H1 (cell line): ENCODE measurements at regions not wholly inside any gene's neighbourhood (a gene's known extent, or its start where the extent isn't known, plus 50 kb on each side); places are given as distances from the start of the nearest gene placed in this dataset.

Experiments used
- CTCF ChIA-PET: fragments of 300-600 bp; sonication (Branson Sonifier 250); formaldehyde crosslinking; loops from one replicate; lab custom pipeline; 2021; ENCODE audit not compliant: partially characterized antibody; lab: Charles Lee
- POLR2A ChIA-PET: fragments of 300-600 bp; sonication (Branson Sonifier 250); formaldehyde crosslinking; loops from one replicate; lab custom pipeline; 2021; ENCODE audit warnings: inconsistent platforms; ENCODE audit not compliant: partially characterized antibody; lab: Charles Lee
- DNase-seq, 2 experiments: peaks; one replicate each; pipeline versions ENCODE4 v3.0.0 to v3.0.0-alpha.2; 2010 to 2022; ENCODE audit warnings: low spot score in 2 of 2, low read depth in 1 of 2, mixed read lengths in 1 of 2
- FAIRE-seq: peaks from 2 replicates; lab custom pipeline; 2011; peaks lifted over from hg19 to GRCh38; lab: Jason Lieb, UNC
- H2AFZ ChIP-seq: 2 replicates; pipeline ENCODE4 v1.8.1; 2012; ENCODE audit warnings: low read length, inconsistent platforms
- H2AK5ac ChIP-seq: 2 replicates; pipeline ENCODE4 v1.6.1; 2013; ENCODE audit warnings: low read depth, low read length
- H2BK120ac ChIP-seq: replicated peaks from 2 replicates; pipeline ENCODE3; 2013; ENCODE audit warnings: low read depth, low read length, inconsistent platforms
- H2BK12ac ChIP-seq: 2 replicates; pipeline ENCODE4 v1.6.1; 2013; ENCODE audit warnings: low read depth, low read length
- H2BK15ac ChIP-seq: 2 replicates; pipeline ENCODE4 v1.6.1; 2013; ENCODE audit warnings: low read length
- H2BK20ac ChIP-seq: 2 replicates; pipeline ENCODE4 v1.6.1; 2013; ENCODE audit warnings: low read length
- H2BK5ac ChIP-seq: 2 replicates; pipeline ENCODE4 v1.6.1; 2013; ENCODE audit warnings: low read depth, low read length
- H3K14ac ChIP-seq: 2 replicates; pipeline ENCODE4 v1.6.1; 2013; ENCODE audit warnings: inconsistent platforms; ENCODE audit not compliant: insufficient read length
- H3K18ac ChIP-seq: 2 replicates; pipeline ENCODE4 v1.6.1; 2013; ENCODE audit warnings: low read length; ENCODE audit errors: extremely low read depth
- H3K23ac ChIP-seq: 2 replicates; pipeline ENCODE4 v1.6.1; 2013; ENCODE audit warnings: inconsistent platforms; ENCODE audit not compliant: insufficient read length
- H3K23me2 ChIP-seq: 2 replicates; pipeline ENCODE4 v1.6.1; 2013; ENCODE audit warnings: low read depth, low read length
- H3K27ac ChIP-seq: 2 replicates; pipeline ENCODE4 v1.6.1; 2011; ENCODE audit warnings: low read depth, low read length, inconsistent platforms
- H3K27me3 ChIP-seq, 4 experiments: replicated peaks in 1 of 4; 1 replicate in 1 of 4; 2 replicates in 3 of 4; pipeline versions ENCODE4 v1.6.1 to v1.8.1; 2011 to 2013; ENCODE audit warnings: low read length in 3 of 4, mild to moderate bottlenecking in 3 of 4, inconsistent platforms in 2 of 4, mixed read lengths in 2 of 4, moderate library complexity in 1 of 4; ENCODE audit not compliant: control insufficient read depth in 3 of 4, insufficient read depth in 3 of 4; ENCODE audit errors: extremely low read depth in 1 of 4
- H3K36me3 ChIP-seq, 4 experiments: 2 replicates each; pipeline versions ENCODE4 v1.6.1 to v1.8.1; 2011 to 2013; ENCODE audit warnings: mild to moderate bottlenecking in 4 of 4, low read length in 3 of 4, moderate library complexity in 2 of 4, control low read depth in 1 of 4, inconsistent platforms in 1 of 4; ENCODE audit not compliant: insufficient read depth in 4 of 4, control insufficient read depth in 2 of 4
- H3K4ac ChIP-seq: replicated peaks from 2 replicates; pipeline ENCODE3; 2013; ENCODE audit warnings: low read length, low read depth, mixed read lengths, inconsistent platforms; ENCODE audit not compliant: insufficient read length
- H3K4me1 ChIP-seq, 4 experiments: replicated peaks in 1 of 4; 1 replicate in 1 of 4; 2 replicates in 3 of 4; pipeline versions ENCODE4 v1.6.1 to v1.8.1; 2011 to 2013; ENCODE audit warnings: low read length in 3 of 4, inconsistent platforms in 2 of 4, mixed read lengths in 1 of 4; ENCODE audit not compliant: insufficient read depth in 4 of 4, control insufficient read depth in 3 of 4
- H3K4me2 ChIP-seq, 2 experiments: 2 replicates each; pipeline versions ENCODE4 v1.6.1 to v1.8.1; 2011 to 2013; ENCODE audit warnings: low read depth in 2 of 2, low read length in 2 of 2, control low read depth in 1 of 2, inconsistent platforms in 1 of 2, mild to moderate bottlenecking in 1 of 2; ENCODE audit not compliant: insufficient read depth in 1 of 2
- H3K4me3 ChIP-seq, 4 experiments: fragments of 200-600, 300-600 bp in 1 of 4; sonication (generic), shearing (Covaris generic), sonication (Bioruptor Twin) in 1 of 4; 2 replicates each; pipeline versions ENCODE4 v1.5.1 to v1.8.1; 2011 to 2016; ENCODE audit warnings: low read length in 4 of 4, low read depth in 3 of 4, control low read depth in 2 of 4, inconsistent platforms in 2 of 4, mild to moderate bottlenecking in 2 of 4, mixed read lengths in 1 of 4, moderate library complexity in 1 of 4; ENCODE audit not compliant: insufficient read depth in 2 of 4; ENCODE audit errors: extremely low read depth in 1 of 4
- H3K56ac ChIP-seq: replicated peaks from 2 replicates; pipeline ENCODE3; 2013; ENCODE audit warnings: low read depth, mild to moderate bottlenecking, mixed read lengths, low read length, inconsistent platforms; ENCODE audit not compliant: insufficient read length
- H3K79me1 ChIP-seq: 2 replicates; pipeline ENCODE4 v1.6.1; 2013; ENCODE audit warnings: low read depth, low read length, control low read depth
- H3K79me2 ChIP-seq, 2 experiments: 2 replicates each; pipeline versions ENCODE4 v1.6.1 to v1.8.1; 2012 to 2013; ENCODE audit warnings: low read length in 2 of 2, mild to moderate bottlenecking in 2 of 2, inconsistent platforms in 1 of 2; ENCODE audit not compliant: insufficient read depth in 2 of 2, control insufficient read depth in 1 of 2
- H3K9ac ChIP-seq, 4 experiments: replicated peaks in 1 of 4; 1 replicate in 1 of 4; 2 replicates in 3 of 4; pipeline versions ENCODE4 v1.6.1 to v1.8.1; 2011 to 2013; ENCODE audit warnings: low read depth in 3 of 4, low read length in 3 of 4, control low read depth in 2 of 4, mild to moderate bottlenecking in 2 of 4, moderate library complexity in 2 of 4, inconsistent platforms in 1 of 4; ENCODE audit errors: extremely low read depth in 1 of 4
- H3K9me3 ChIP-seq, 2 experiments: 2 replicates each; pipeline versions ENCODE4 v1.6.1 to v1.8.1; 2012 to 2013; ENCODE audit warnings: mild to moderate bottlenecking in 2 of 2, moderate library complexity in 2 of 2, control low read depth in 1 of 2, inconsistent platforms in 1 of 2, low read depth in 1 of 2, low read length in 1 of 2, mixed read lengths in 1 of 2; ENCODE audit not compliant: insufficient read depth in 2 of 2
- H4K20me1 ChIP-seq, 2 experiments: replicated peaks in 1 of 2; 2 replicates each; pipeline versions ENCODE3 to v1.8.1; 2011 to 2013; ENCODE audit warnings: inconsistent platforms in 2 of 2, low read length in 2 of 2, mild to moderate bottlenecking in 1 of 2; ENCODE audit not compliant: insufficient read depth in 2 of 2, control insufficient read depth in 1 of 2
- H4K5ac ChIP-seq: 2 replicates; pipeline ENCODE4 v1.6.1; 2013; ENCODE audit warnings: low read length, low read depth, mixed read lengths, inconsistent platforms; ENCODE audit not compliant: insufficient read length
- H4K8ac ChIP-seq: 2 replicates; pipeline ENCODE4 v1.8.0; 2013; ENCODE audit warnings: mild to moderate bottlenecking, moderate library complexity, low read length, inconsistent platforms; ENCODE audit not compliant: insufficient read depth; ENCODE audit errors: extremely low read depth
- H4K91ac ChIP-seq: replicated peaks from 2 replicates; pipeline ENCODE3; 2013; ENCODE audit warnings: low read length, mixed read lengths, inconsistent platforms; ENCODE audit not compliant: insufficient read length
- BRCA1 ChIP-seq: IDR thresholded peaks from 2 replicates; pipeline ENCODE4 v1.6.1; 2012; ENCODE audit warnings: low read depth, low read length, improper control_type of control experiment
- CBX8 ChIP-seq: fragments of 300-800, 300-1000 bp; sonication (generic); IDR thresholded peaks from 2 replicates; pipeline ENCODE4 v1.7.1; 2016; ENCODE audit warnings: low read depth, low read length, borderline replicate concordance
- EP300 ChIP-seq, 2 experiments: IDR thresholded peaks; 1 replicate in 1 of 2; 2 replicates in 1 of 2; pipeline ENCODE4 v1.6.1; 2011 to 2012; ENCODE audit warnings: low read depth in 2 of 2, low read length in 2 of 2, mild to moderate bottlenecking in 2 of 2, borderline replicate concordance in 1 of 2, inconsistent platforms in 1 of 2, moderate library complexity in 1 of 2
- JUND ChIP-seq: IDR thresholded peaks from 2 replicates; pipeline ENCODE4 v1.6.1; 2011; ENCODE audit warnings: mild to moderate bottlenecking, improper control_type of control experiment, low read length
- RAD21 ChIP-seq, 2 experiments: IDR thresholded peaks in 1 of 2; conservative IDR thresholded peaks in 1 of 2; 2 replicates each; pipeline ENCODE4 v1.6.1; 2011; ENCODE audit warnings: low read depth in 2 of 2, low read length in 2 of 2, improper control_type of control experiment in 1 of 2, inconsistent platforms in 1 of 2, mild to moderate bottlenecking in 1 of 2, moderate library complexity in 1 of 2
- SRF ChIP-seq: IDR thresholded peaks from 2 replicates; pipeline ENCODE4 v1.6.1; 2011; ENCODE audit warnings: mild to moderate bottlenecking, low read depth, low read length, moderate library complexity
- WGBS, 2 experiments: shearing (Covaris generic) in 1 of 2; methylation state at CpG; one replicate each; pipeline versions ENCODE4 v1.1.6 to v1.1.7; 2013 to 2015; ENCODE audit warnings: low lambda C conversion rate in 2 of 2, mixed read lengths in 2 of 2, inconsistent platforms in 1 of 2, low coverage in 1 of 2, missing lambda C conversion rate in 1 of 2; ENCODE audit not compliant: insufficient replicate concordance in 2 of 2, insufficient coverage in 1 of 2, insufficient read length in 1 of 2; ENCODE audit errors: extremely low coverage in 1 of 2, missing lambda C conversion rate in 1 of 2; 5-methylcytosine and 5-hydroxymethylcytosine counted together
- TF ChIP-seq, protein P1 (sequence below), 3 experiments: IDR thresholded peaks; 1 replicate in 2 of 3; 2 replicates in 1 of 3; pipeline versions ENCODE4 v1.5.1 to v1.6.1; 2011; ENCODE audit warnings: low read length in 3 of 3, mild to moderate bottlenecking in 3 of 3, inconsistent platforms in 2 of 3, low read depth in 1 of 3, moderate library complexity in 1 of 3; ENCODE audit not compliant: insufficient read depth in 1 of 3; ENCODE audit errors: control extremely low read depth in 1 of 3

GRCh38 chr10:71079761-71080380 lies 132.5 kb upstream of the UNC5B start:
- H3K56ac ChIP-seq, result no peak overlapping the region
- H3K4me3 ChIP-seq, result no peak overlapping the region
- no peaks in the 10 kb centered on the region for H3K79me2 ChIP-seq
- H3K27ac ChIP-seq, result no peak overlapping the region
- ChIA-PET CTCF (interaction anchor here (0.9 kb wide), 1 partner anchor 38 kb away, joined by 3 read pairs; no protein-coding TSS in a partner anchor), POLR2A (no interaction called here)
- H2AK5ac ChIP-seq, result no peak overlapping the region
- H2BK5ac ChIP-seq, result no peak overlapping the region
- H3K23me2 ChIP-seq, result no peaks in the 10 kb centered on the region
- no peak overlapping the region for H3K23ac ChIP-seq
- FAIRE-seq (no peak), DNase-seq (peak in 1 of 2 experiments; percentile 28)
- H2BK12ac ChIP-seq, result no peak overlapping the region
- H2BK15ac ChIP-seq, result no peak overlapping the region
- H3K79me1 ChIP-seq, result no peaks in the 10 kb centered on the region
- no peaks in the 10 kb centered on the region for H3K36me3 ChIP-seq
- no peak overlapping the region for H3K4ac ChIP-seq
- no peak overlapping the region for H3K9ac ChIP-seq
- no peak overlapping the region for H4K5ac ChIP-seq
- no peak overlapping the region for H2BK20ac ChIP-seq
- no peak overlapping the region for H4K8ac ChIP-seq
- WGBS, 2 experiments, result 81% methylated on average over 10 of the region's 12 CpGs; no CpG with 5 or more reads in 1 of the 2 experiments
- no peaks in the 10 kb centered on the region; a peak in 1 of 7 replicates for H3K27me3 ChIP-seq
- H3K9me3 ChIP-seq, result no peaks in the 10 kb centered on the region
- H2BK120ac ChIP-seq, result no peak overlapping the region
- H3K4me1 ChIP-seq, result peaks cover 3 to 20% (median 10%) of the 10 kb centered on the region in 4 experiments; a peak in 6 of 7 replicates
- H3K18ac ChIP-seq, result no peak overlapping the region
- no peak overlapping the region for H3K14ac ChIP-seq
- no peaks in the 10 kb centered on the region for H4K20me1 ChIP-seq
- H4K91ac ChIP-seq, result no peak overlapping the region
- no peak overlapping the region for H2AFZ ChIP-seq
- H3K4me2 ChIP-seq, result no peak overlapping the region
- TF ChIP-seq BRCA1 (no peak), CBX8 (no peak), SRF (no peak), RAD21 (IDR thresholded peaks at IDR 0.05 in 1 of 2, conservative IDR thresholded peaks at IDR 0.05 in 1 of 2; ENCODE audit: low read depth in 2 of 2, low read length in 2 of 2) (no peak), JUND (no peak), EP300 (IDR thresholded peaks at IDR 0.05; ENCODE audit: borderline replicate concordance in 1 of 2, low read depth in 2 of 2, low read length in 2 of 2) (no peak)
- TF ChIP-seq, protein P1, sequence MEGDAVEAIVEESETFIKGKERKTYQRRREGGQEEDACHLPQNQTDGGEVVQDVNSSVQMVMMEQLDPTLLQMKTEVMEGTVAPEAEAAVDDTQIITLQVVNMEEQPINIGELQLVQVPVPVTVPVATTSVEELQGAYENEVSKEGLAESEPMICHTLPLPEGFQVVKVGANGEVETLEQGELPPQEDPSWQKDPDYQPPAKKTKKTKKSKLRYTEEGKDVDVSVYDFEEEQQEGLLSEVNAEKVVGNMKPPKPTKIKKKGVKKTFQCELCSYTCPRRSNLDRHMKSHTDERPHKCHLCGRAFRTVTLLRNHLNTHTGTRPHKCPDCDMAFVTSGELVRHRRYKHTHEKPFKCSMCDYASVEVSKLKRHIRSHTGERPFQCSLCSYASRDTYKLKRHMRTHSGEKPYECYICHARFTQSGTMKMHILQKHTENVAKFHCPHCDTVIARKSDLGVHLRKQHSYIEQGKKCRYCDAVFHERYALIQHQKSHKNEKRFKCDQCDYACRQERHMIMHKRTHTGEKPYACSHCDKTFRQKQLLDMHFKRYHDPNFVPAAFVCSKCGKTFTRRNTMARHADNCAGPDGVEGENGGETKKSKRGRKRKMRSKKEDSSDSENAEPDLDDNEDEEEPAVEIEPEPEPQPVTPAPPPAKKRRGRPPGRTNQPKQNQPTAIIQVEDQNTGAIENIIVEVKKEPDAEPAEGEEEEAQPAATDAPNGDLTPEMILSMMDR (IDR thresholded peaks at IDR 0.05; ENCODE audit: control extremely low read depth in 1 of 3, insufficient read depth in 1 of 3, low read depth in 1 of 3, low read length in 3 of 3), result no peak
